HG03571 (cell line): ENCODE measurements at regions not wholly inside any gene's neighbourhood (a gene's known extent, or its start where the extent isn't known, plus 50 kb on each side); places are given as distances from the start of the nearest gene placed in this dataset.

ENCODE experiments used
- ATAC-seq: cut with Tn5 transposase; IDR thresholded peaks from one replicate; pipeline ENCODE4 v1.9.1; 2021; ENCODE audit not compliant: unreplicated experiment

GRCh38 chr1:87558921-87559320 is 230.2 kb downstream of the LMO4 start:
- ATAC-seq = no peak

DNA sequence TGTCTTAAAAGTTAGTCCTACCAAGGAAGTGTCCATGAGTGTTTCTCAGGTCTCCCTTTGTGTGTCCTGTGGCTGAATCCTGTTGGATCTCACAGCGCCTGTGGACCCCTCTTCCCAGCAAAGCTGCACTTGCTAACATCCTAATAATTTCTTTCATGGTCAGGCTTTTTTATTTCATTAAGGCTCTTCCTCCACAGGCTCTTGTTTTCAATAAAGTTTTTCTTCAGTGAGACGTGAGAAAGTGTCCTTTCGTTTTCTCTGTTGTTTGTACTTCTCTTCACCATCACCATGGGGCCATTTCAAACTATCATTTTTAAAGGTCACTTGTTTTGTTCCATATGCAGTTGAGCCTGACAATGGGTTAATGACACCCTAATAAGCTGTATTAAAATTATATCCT is 231.5 kb downstream of the LMO4 start:
- no peak for ATAC-seq

DNA sequence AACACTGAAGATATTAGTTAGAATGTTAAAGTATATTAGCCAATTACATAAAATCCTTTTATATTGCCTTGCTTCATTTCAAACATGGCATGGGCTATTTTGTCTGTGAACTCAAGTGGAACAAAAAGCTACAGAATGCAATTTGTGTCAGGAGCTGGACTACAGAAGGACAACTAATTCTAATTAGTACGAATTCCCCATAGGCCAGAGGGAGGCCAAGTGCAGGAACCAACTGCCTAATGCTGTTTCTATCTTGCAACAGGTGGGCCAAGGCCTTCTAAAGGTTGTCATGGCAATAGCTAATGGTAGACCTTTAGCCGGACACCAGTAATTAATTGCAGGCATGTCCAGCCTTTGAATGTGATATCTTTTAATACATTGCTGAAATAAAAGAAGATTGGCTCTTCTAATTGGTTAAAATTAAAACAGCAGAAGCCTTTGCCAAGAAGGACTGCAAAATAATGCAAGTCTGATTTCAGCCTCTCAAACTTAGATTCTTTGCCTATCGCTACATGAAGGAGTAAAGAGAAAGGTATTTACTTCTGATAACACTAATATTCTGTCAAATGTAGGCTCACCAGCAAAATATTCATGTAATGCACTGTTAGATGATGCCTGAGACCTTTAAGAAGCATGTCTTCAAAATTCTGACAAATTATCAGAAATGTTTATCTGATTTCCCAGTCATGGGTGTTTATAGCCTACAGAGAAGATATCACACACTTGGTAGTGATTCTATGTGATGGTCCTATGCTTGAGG is 232.1 kb downstream of the LMO4 start:
- ATAC-seq = no peak

GRCh38 chr1:87563211-87563610 is 234.5 kb downstream of the LMO4 start:
- no peak for ATAC-seq

DNA sequence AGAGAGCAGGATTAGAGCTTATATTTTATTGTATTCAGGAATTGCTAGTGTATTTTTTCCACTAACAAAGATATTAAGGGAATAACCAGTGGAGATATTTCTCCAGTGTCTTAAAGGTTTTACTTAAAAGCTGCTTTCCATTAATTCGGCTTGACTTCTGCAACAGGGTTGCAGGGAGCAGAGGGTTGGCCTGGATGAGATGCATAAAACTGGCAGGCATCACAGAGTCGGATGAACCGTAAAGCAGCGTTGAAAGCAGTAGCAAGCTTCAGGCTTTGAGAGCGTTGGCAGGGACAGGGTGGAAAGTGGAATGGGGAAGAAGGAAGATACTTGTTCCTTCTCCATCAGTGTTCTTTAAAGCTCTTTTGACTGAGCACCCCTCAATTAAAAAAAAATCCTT is 237.2 kb downstream of the LMO4 start:
- ATAC-seq = no peak

DNA sequence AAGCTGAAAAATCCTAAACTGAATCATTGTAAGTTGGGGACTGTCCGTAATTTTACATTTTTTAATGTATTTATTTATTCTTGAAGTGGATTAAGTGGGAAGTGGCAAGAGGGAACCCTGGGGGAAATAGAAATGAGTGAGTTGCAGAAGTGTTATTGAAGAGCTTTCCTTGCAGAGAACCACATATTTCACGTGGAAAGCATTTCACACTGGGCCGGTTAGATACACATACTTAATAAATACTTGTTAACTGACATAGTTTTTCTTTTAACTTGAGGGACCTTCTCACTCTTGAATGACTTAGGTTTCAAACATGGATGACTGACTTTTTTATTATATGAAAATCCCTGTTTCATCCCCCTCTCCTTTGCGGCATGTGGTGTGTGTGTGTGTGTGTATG is 239.3 kb downstream of the LMO4 start:
- no peak for ATAC-seq

DNA sequence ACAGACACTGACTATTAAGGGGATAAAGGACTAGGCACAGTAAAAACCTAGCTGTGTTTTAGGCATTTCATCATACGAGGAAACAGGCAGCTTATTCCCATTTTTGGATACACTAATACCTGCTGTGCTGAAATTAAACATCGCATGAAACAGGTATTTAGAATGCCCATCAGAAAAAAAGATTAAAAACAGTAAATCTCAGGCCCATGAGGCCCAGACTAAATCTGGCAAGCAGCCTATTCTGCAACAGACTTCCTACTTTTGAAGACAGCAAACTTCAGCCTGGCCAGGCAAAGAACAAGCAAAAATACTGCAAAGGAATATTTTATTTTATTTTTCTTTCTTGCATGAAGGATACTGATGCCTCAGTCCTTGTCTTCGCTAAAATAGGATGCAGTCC is 240.2 kb downstream of the LMO4 start:
- ATAC-seq = no peak

- no peak for ATAC-seq
These were observed 243.3 kb downstream of the LMO4 start for GRCh38 chr1:87572008-87572407.

- ATAC-seq = no peak
These were observed 244.2 kb downstream of the LMO4 start for GRCh38 chr1:87572891-87573290.

DNA sequence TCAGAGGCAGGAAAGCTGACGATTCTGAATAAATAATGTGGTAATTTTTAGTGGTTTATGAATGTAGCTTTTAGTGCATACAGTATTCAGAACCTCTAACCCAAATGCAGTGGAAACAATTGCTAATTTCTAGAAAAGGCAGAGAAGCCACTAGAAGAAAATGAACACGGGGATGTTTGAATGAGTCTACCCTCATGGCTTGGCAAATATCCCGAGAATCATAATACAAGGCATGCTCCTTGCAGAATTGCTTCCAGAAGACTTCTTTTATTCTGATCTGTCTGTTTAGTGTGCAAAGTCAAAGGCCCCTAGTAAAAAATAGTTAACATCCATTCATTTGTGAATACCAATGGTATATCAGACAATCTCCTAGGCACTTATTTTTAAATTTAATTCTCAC is 246.8 kb downstream of the LMO4 start:
- no peak for ATAC-seq

- no peak for ATAC-seq
These were observed 249.8 kb downstream of the LMO4 start for GRCh38 chr1:87578464-87578863.

GRCh38 chr1:87583459-87583858 is 254.8 kb downstream of the LMO4 start:
- ATAC-seq = no peak

- no peak for ATAC-seq
These were observed 255.9 kb downstream of the LMO4 start for GRCh38 chr1:87584586-87584985.

GRCh38 chr1:87586501-87586900 is 257.8 kb downstream of the LMO4 start:
- no peak for ATAC-seq

- peak; percentile 82 for ATAC-seq
These were observed 259.8 kb downstream of the LMO4 start for GRCh38 chr1:87588495-87588894.

DNA sequence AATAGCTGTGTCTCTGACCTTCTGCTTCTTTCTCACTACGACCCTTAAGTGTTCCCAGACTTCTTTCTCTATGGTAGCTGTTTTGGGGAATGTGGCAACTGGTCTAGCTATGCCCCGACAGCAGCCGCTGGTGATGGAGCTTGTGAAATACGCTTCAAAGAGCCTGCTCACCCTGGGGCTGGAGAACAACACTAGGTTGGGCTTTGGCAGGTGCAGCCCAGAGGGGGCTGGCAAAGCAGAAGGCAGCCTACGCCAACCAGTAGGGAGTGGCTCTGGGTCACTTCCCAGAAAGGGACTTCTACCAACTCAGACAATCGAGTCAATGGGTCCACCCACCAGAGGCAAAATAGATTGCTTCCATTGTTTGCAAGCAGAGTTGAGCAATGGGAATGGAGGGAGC is 262.8 kb downstream of the LMO4 start:
- no peak for ATAC-seq

GRCh38 chr1:87592156-87592555 is 263.5 kb downstream of the LMO4 start:
- ATAC-seq = peak; percentile 67

- no peak for ATAC-seq
These were observed 266.2 kb downstream of the LMO4 start for GRCh38 chr1:87594736-87595383.

GRCh38 chr1:87595384-87595781 is 266.7 kb downstream of the LMO4 start:
- no peak for ATAC-seq

DNA sequence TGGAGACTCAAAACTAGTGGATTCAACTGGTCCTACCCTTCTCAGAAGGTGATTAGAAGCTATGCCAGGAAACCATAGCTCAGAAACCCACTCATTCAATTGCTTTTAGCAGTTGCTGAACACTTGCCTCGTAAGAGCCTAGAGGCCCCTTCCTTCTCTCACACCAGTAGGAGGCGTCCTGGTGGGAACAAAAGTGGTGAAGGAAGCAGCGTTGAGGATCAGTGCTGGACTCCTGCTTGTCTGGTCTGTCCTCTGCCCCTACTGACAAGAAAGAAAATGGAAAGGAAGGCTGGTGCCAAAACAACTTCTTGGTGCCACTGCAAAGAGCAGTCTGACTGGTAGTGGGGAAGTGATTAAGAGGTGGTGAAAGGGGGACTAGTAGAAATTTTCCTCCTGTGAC is 269.7 kb downstream of the LMO4 start:
- no peak for ATAC-seq

DNA sequence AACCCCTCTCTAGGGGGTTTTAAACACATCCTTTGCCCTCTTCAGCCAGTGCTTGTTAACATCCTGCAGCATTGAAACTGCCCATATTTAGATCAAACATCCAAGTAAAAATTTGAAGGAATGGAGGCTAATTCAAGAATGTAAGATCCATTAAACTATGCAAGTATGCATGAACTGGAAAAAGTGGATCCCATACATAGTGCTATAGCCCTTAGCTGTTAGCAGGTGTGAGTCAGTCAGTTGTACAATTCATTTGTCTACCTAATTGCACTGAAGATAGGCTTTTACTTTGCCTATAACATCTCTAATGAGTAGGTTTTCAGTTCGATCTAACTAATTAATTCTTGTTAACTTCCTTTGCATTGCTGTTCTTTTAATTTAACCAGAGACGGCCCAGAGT is 270.9 kb downstream of the LMO4 start:
- no peak for ATAC-seq

DNA sequence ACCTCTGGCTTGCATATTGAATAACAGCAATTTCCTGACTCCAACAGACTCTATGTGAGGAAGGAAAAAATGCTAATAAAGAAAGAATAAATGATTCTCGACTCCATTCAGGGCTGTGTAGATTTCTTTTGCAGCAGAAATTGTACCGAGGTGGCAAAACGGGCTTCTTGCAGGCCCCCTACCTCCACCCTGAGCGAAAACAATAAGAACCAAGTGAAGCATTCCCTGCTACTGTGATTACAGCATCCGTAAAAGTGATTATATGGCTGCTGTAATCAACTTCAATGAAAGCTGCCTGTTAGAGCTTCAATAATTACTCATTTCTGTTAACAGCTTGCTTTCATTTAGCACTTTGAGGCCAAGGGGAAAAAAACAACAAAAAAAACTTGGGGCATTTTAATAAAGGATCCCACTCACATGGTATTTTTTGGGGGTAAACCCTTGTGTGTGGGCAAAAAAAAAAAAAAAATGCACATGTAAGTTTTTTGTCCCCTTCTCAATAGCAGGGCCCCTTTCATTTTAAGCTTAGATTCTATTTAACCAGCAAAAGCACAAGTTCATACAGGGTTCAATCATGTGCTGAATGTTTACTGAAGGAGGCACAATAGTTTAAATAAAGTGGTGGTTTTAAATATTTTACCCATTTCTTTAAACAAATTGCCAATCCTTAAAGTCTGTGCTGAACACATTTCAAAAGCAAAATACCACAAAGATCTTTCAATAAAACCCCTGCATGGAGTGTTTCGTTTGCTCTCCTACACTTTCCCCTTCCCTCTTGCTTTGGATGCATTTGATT is 271.6 kb downstream of the LMO4 start:
- no peak for ATAC-seq
